Ectodermal cell (in vitro differentiated cells): ENCODE measurements at regions not wholly inside any gene's neighbourhood (a gene's known extent, or its start where the extent isn't known, plus 50 kb on each side); places are given as distances from the start of the nearest gene placed in this dataset.

Experiments
- H3K27ac ChIP-seq: 2 replicates; pipeline ENCODE4 v1.7.0; 2013; ENCODE audit warnings: mild to moderate bottlenecking, low read depth, low read length; ENCODE audit not compliant: insufficient read depth, poor library complexity, severe bottlenecking
- H3K27me3 ChIP-seq: 2 replicates; pipeline ENCODE4 v1.7.0; 2013; ENCODE audit warnings: mild to moderate bottlenecking, low read length; ENCODE audit not compliant: insufficient read depth, control insufficient read depth, poor library complexity, severe bottlenecking
- H3K36me3 ChIP-seq: one replicate; pipeline ENCODE4 v1.7.0; 2013; ENCODE audit warnings: low read length; ENCODE audit not compliant: control insufficient read depth, insufficient read depth
- H3K4me1 ChIP-seq: one replicate; pipeline ENCODE4 v1.7.0; 2013; ENCODE audit warnings: low read length; ENCODE audit not compliant: control insufficient read depth, insufficient read depth
- H3K4me3 ChIP-seq: 2 replicates; pipeline ENCODE4 v1.7.0; 2013; ENCODE audit warnings: low read depth, low read length, control low read depth; ENCODE audit not compliant: insufficient read depth
- H3K9me3 ChIP-seq: 2 replicates; pipeline ENCODE4 v1.7.0; 2013; ENCODE audit warnings: mild to moderate bottlenecking, low read length, moderate library complexity; ENCODE audit not compliant: control insufficient read depth
- WGBS, 2 experiments: methylation state at CpG; one replicate each; pipeline ENCODE4 v1.1.7; 2013; ENCODE audit warnings: missing lambda C conversion rate in 2 of 2; 5-methylcytosine and 5-hydroxymethylcytosine counted together

- Histone ChIP-seq H3K27ac (no peak overlapping the region), H3K27me3 (no peaks in the 10 kb centered on the region), H3K36me3 (no peaks in the 10 kb centered on the region), H3K4me1 (no peaks in the 10 kb centered on the region), H3K4me3 (no peak overlapping the region), H3K9me3 (no peaks in the 10 kb centered on the region)
- 84 to 86% methylated on average over 9 to 10 of the region's 10 CpGs for WGBS, 2 experiments
Measured at GRCh38 chr10:111221682-111222480, 145.1 kb downstream of the ADRA2A start.

DNA sequence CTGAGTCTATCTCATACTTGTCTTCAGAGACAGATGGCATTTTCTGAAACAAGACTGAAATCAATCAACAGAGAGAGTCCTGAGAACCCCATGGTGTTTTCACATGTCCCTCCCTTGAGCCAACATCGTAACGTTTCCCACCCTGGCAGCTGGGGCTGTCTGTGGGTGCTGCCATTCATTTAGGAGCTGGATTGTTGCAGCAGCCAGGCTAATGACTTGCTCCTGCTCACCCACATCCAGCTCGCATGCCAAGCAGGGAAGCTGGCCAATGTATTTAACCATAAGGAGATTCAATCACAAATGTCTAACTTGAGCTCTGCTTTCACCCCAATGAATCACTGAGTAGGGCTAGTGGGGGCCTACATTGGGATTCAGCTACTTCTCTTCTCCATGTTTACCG, 146.1 kb downstream of the ADRA2A start:
- 88% methylated on average over 3 to 4 of the region's 4 CpGs for WGBS, 2 experiments
- no peak overlapping the region for H3K27ac ChIP-seq
- no peaks in the 10 kb centered on the region for H3K9me3 ChIP-seq
- H3K36me3 ChIP-seq, result no peaks in the 10 kb centered on the region
- no peaks in the 10 kb centered on the region for H3K4me1 ChIP-seq
- H3K27me3 ChIP-seq, result no peaks in the 10 kb centered on the region
- H3K4me3 ChIP-seq, result no peak overlapping the region

DNA sequence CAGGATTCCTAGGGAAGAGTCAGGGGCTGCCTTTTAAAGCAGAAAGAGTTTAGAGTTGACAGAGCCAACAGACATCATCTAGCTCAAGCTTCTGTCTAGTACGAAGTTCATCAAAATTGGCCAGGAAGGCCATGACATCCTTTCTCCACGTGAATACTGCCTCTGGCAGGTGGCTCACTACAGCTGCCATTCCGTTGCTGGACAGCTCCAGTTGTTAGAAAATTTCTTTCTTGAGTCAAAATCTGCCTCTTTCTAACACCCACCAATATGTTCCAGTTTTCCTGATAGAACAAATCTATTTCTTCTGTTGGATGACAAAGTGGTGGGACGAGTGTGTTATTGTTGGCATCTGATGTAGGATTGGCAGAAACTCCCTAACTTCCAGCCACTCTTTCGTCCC, 154.9 kb downstream of the ADRA2A start:
- H3K36me3 ChIP-seq, result no peaks in the 10 kb centered on the region
- H3K4me3 ChIP-seq, result no peak overlapping the region
- H3K9me3 ChIP-seq, result no peaks in the 10 kb centered on the region
- no peak overlapping the region for H3K27ac ChIP-seq
- 49 to 53% methylated on average over 4 to 5 of the region's 5 CpGs for WGBS, 2 experiments
- no peaks in the 10 kb centered on the region for H3K27me3 ChIP-seq
- no peaks in the 10 kb centered on the region for H3K4me1 ChIP-seq

DNA sequence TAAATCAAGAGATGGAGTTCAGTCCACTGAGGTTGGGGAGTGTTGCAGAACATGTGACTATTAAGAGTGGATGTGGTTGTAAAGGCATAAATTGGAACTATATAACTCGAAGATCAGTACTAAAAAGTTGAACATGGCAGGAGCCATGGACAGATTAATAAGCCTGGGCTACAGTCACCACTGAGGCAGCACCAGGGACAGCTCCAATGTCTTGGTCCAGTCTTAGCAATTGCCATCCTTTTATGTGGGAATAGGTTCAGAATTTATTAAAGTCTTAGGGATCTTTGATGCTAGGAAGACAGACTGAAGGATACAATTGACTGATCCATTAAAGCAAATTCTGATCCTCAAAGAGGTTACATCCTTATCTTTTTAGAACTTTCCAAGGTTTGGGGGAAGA, 156.6 kb downstream of the ADRA2A start:
- Histone ChIP-seq H3K9me3 (no peaks in the 10 kb centered on the region), H3K4me1 (no peaks in the 10 kb centered on the region), H3K36me3 (no peaks in the 10 kb centered on the region), H3K4me3 (no peak overlapping the region), H3K27ac (no peak overlapping the region), H3K27me3 (no peaks in the 10 kb centered on the region)
- WGBS, 2 experiments, result 52 to 59% methylated on average over 1 of the region's 1 CpG

- no peaks in the 10 kb centered on the region for H3K27me3 ChIP-seq
- 90 to 92% methylated on average over 5 of the region's 5 CpGs for WGBS, 2 experiments
- no peaks in the 10 kb centered on the region for H3K36me3 ChIP-seq
- no peak overlapping the region for H3K4me3 ChIP-seq
- no peak overlapping the region for H3K27ac ChIP-seq
- no peaks in the 10 kb centered on the region for H3K4me1 ChIP-seq
- no peaks in the 10 kb centered on the region for H3K9me3 ChIP-seq
Measured at GRCh38 chr10:111234234-111234913, 157.5 kb downstream of the ADRA2A start.

DNA sequence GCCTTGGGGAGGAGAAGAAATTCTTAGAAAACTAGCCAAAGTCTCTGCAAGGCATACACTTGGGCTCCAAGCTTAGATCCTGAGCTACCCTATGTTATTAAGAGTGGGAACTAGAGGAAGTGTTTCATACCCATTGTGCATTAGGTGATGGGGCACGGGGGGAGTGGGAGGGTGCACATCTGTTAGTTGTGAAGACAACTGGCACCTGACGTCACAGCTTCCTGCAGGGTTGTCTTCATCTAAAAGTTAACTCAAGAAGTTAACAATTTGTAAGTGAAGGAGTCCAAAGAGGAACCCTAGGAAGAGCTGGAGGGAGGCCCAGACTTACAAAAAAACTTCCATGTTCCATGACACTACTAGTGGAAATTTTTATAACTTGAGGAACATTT, 158.1 kb downstream of the ADRA2A start:
- WGBS, 2 experiments, result 77 to 91% methylated on average over 2 of the region's 2 CpGs
- no peaks in the 10 kb centered on the region for H3K36me3 ChIP-seq
- no peaks in the 10 kb centered on the region for H3K27me3 ChIP-seq
- H3K9me3 ChIP-seq, result no peaks in the 10 kb centered on the region
- no peak overlapping the region for H3K4me3 ChIP-seq
- no peaks in the 10 kb centered on the region for H3K4me1 ChIP-seq
- no peak overlapping the region for H3K27ac ChIP-seq

GRCh38 chr10:111240348-111240747, 163.5 kb downstream of the ADRA2A start:
- Histone ChIP-seq H3K4me3 (no peak overlapping the region), H3K27me3 (no peaks in the 10 kb centered on the region), H3K36me3 (no peaks in the 10 kb centered on the region), H3K9me3 (no peaks in the 10 kb centered on the region), H3K4me1 (no peaks in the 10 kb centered on the region), H3K27ac (no peak overlapping the region)
- WGBS, 2 experiments, result 88 to 96% methylated on average over 1 of the region's 1 CpG

- Histone ChIP-seq H3K4me1 (no peaks in the 10 kb centered on the region), H3K4me3 (no peak overlapping the region), H3K9me3 (no peaks in the 10 kb centered on the region), H3K36me3 (no peaks in the 10 kb centered on the region), H3K27ac (no peak overlapping the region), H3K27me3 (no peaks in the 10 kb centered on the region)
- 92 to 93% methylated on average over 3 of the region's 3 CpGs for WGBS, 2 experiments
Measured at GRCh38 chr10:111243126-111243525, 166.3 kb downstream of the ADRA2A start.

DNA sequence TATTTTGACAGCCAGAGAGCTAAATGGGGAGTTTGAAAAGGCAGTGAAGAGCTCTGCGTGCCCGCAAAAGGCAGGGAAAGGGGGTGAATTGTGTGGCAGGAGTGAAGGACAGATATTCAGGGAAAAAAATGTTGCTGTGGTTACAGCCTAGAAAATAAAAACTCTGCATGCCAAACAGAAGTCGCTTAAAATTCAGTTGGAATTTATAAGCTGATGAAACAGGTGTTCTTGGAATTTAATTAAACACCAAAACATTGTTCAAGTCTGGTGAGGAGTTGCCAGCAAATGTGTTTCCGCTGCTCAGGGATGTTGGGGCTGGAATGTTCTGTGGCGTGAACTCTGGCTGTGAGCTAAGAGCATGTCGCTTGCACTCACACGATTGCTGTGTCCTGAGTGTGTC, 169.3 kb downstream of the ADRA2A start:
- WGBS, 2 experiments, result 91% methylated on average over 7 of the region's 7 CpGs
- Histone ChIP-seq H3K36me3 (no peaks in the 10 kb centered on the region), H3K27ac (no peak overlapping the region), H3K27me3 (no peaks in the 10 kb centered on the region), H3K4me3 (no peak overlapping the region), H3K9me3 (no peaks in the 10 kb centered on the region), H3K4me1 (no peaks in the 10 kb centered on the region)

DNA sequence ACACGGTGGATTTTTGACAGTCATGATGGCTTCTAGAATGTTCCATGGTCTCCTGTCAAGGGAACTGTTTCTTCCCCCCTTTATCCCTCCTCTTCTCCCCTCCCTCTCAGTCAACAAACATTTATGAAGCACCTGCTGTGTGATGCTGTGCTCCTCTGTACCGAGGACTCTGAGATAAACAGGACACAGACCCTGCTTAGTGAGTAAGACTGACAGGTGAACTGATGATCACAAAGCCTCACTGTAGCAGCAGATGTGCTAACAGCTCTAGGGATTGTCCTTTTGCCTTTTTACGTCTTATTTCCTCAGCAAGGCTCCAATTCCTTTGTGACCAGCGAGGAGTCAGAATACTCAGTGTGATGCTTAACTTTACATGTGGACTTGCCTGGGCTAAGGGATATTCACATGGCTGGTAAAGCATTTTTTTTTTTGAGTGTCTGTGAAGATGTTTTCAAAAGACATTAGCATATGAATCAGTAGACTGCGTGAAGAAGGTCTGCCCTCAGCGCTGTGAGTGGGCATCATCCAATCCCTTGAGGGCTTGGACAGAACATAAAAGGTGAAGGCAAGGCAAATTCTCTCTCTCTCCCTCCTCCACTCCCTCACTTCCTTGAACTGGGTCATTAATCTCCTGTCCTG, 170.1 kb downstream of the ADRA2A start:
- Histone ChIP-seq H3K4me1 (no peaks in the 10 kb centered on the region), H3K27me3 (no peaks in the 10 kb centered on the region), H3K27ac (no peak overlapping the region), H3K36me3 (no peaks in the 10 kb centered on the region), H3K4me3 (no peak overlapping the region), H3K9me3 (no peaks in the 10 kb centered on the region)
- WGBS, 2 experiments, result 49 to 55% methylated on average over 5 to 6 of the region's 6 CpGs
